GM06990 (cell line): ENCODE measurements at regions not wholly inside any gene's neighbourhood (a gene's known extent, or its start where the extent isn't known, plus 50 kb on each side); places are given as distances from the start of the nearest gene placed in this dataset.

Source experiments
- DNase-seq: peaks from one replicate; pipeline ENCODE4 v3.0.0-alpha.2; 2011; ENCODE audit not compliant: insufficient read length; ENCODE audit errors: extremely low read depth
- H3K27me3 ChIP-seq: replicated peaks from 2 replicates; pipeline ENCODE4 v1.6.0; 2011; ENCODE audit warnings: low read length; ENCODE audit not compliant: control insufficient read depth, insufficient read depth
- H3K36me3 ChIP-seq: 2 replicates; pipeline ENCODE4 v1.5.1; 2011; ENCODE audit warnings: low read length; ENCODE audit not compliant: control insufficient read depth, insufficient read depth
- H3K4me3 ChIP-seq: replicated peaks from 2 replicates; pipeline ENCODE4 v1.5.1; 2011; ENCODE audit warnings: low read depth, mild to moderate bottlenecking, control low read depth, low read length
- TF ChIP-seq, protein P1 (sequence below): IDR thresholded peaks from 2 replicates; pipeline ENCODE4 v1.5.1; 2011; ENCODE audit warnings: low read length, control low read depth, mild to moderate bottlenecking, inconsistent platforms; ENCODE audit not compliant: insufficient read depth, poor library complexity, severe bottlenecking

DNA sequence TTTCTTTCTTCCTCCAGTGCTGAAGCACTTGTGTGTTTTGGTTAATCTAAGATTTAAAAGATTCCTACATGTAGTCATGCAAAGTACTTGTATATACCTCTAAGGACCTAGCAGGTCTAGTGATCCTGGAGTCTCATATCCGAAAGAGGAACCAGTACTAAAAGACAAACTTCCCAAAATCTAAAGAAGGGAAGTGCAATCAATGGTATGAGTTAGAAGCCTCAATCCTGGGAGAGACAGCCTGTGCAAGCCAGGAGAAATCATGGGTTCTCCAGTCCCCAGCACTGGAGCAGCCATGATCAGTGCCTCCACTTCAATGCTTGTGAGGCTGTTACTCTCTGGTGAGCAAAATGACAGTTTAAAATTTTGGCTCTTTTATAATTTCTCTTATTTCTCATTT, 277.4 kb downstream of the DAD1 start:
- Histone ChIP-seq H3K27me3 (no peaks in the 10 kb centered on the region; the same call in none of the 2 replicates), H3K4me3 (no peak overlapping the region), H3K36me3 (no peaks in the 10 kb centered on the region)
- TF ChIP-seq, protein P1, sequence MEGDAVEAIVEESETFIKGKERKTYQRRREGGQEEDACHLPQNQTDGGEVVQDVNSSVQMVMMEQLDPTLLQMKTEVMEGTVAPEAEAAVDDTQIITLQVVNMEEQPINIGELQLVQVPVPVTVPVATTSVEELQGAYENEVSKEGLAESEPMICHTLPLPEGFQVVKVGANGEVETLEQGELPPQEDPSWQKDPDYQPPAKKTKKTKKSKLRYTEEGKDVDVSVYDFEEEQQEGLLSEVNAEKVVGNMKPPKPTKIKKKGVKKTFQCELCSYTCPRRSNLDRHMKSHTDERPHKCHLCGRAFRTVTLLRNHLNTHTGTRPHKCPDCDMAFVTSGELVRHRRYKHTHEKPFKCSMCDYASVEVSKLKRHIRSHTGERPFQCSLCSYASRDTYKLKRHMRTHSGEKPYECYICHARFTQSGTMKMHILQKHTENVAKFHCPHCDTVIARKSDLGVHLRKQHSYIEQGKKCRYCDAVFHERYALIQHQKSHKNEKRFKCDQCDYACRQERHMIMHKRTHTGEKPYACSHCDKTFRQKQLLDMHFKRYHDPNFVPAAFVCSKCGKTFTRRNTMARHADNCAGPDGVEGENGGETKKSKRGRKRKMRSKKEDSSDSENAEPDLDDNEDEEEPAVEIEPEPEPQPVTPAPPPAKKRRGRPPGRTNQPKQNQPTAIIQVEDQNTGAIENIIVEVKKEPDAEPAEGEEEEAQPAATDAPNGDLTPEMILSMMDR, result no peak
- DNase-seq, result no peak

DNA sequence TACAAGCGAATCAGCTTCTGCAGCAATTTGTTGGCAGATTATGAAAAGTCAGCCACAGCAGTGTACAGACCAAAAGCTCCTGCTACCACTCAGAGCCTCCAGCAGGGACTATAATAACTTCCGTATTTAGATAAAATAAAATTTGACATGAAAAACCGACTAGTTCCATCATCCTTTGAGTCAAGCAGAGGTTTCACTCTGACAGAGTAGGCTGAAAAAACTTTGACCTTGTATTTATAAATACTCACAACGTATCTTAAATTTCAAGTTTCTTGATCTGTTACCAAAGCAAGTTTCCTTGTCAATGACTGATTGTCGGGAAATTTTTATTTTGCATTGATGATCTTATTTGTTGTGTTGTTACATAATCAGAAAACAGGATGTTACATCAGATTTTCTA, 283.4 kb downstream of the DAD1 start:
- TF ChIP-seq, protein P1, result no peak
- DNase-seq, result no peak

DNA sequence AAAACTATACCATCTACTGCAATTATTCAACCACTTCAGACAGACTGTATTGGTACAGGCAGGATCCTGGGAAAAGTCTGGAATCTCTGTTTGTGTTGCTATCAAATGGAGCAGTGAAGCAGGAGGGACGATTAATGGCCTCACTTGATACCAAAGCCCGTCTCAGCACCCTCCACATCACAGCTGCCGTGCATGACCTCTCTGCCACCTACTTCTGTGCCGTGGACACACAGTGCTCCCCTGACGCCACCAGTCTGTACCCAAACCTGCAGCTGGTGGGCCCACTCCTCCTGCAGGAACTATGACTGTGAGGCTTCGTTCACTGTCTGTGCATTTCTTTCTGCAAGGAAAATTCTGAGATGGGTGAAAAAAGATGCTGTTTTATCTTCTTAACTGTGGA, 284.7 kb downstream of the DAD1 start:
- H3K4me3 ChIP-seq, result no peak overlapping the region
- TF ChIP-seq, protein P1, result no peak
- no peak for DNase-seq
- H3K36me3 ChIP-seq, result no peaks in the 10 kb centered on the region
- H3K27me3 ChIP-seq, result no peaks in the 10 kb centered on the region; the same call in 1 of the 2 replicates

More for the DNA sequence above, 283.4 kb downstream of the DAD1 start:
- Histone ChIP-seq H3K4me3 (no peak overlapping the region), H3K36me3 (no peaks in the 10 kb centered on the region), H3K27me3 (no peaks in the 10 kb centered on the region; the same call in 1 of the 2 replicates)

DNA sequence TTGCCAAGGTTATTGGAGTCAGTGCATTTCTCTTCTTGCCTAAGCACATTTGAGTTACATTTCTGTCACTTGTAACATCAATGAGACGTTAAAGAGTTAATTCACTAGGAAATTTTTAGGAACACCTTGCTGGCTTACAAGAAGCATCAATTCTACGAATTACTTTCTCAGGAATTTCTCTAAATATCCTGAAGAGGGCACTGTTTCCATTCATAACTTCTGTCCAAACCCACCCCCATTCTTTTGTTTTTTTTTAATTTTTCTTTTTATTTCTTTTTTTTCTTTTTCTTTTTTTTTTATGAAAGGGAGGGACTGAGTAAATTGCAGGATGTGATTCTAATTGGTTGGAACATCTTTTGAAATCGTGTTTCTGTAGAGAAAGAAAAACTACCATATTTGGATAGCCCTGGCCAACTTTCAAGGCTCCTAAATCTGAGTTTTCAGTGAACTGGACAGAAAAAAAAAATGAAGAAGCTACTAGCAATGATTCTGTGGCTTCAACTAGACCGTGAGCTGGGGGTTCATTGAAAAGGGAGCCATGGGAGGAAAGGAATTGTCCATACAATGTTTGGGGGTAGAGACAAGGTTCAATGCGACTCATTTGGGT, 285.3 kb downstream of the DAD1 start:
- no peak overlapping the region for H3K4me3 ChIP-seq
- no peaks in the 10 kb centered on the region for H3K36me3 ChIP-seq
- H3K27me3 ChIP-seq, result no peaks in the 10 kb centered on the region; the same call in 1 of the 2 replicates
- TF ChIP-seq, protein P1, result peak; percentile 49
- DNase-seq, result no peak

DNA sequence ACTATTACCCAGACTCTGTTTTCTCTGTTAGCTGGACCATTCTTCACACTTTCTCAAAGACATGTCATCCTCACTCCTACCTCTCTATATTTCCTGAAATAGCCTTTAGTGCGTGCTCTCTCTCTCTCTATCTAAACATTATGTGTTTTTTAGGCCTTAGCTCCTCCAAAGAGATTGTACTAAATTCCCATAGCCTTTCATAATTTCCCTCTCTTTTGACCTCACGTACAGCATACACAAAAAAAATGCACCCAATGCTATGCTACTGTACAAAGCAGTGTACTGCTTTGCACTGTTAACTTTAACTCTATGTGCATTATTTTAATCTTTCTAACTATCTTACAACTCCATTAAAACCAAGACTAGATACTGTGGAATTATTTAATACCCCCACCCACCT, 288.4 kb downstream of the DAD1 start:
- no peak for DNase-seq
- H3K27me3 ChIP-seq, result no peaks in the 10 kb centered on the region; the same call in 1 of the 2 replicates
- no peak overlapping the region for H3K4me3 ChIP-seq
- H3K36me3 ChIP-seq, result no peaks in the 10 kb centered on the region
- TF ChIP-seq, protein P1, result no peak

DNA sequence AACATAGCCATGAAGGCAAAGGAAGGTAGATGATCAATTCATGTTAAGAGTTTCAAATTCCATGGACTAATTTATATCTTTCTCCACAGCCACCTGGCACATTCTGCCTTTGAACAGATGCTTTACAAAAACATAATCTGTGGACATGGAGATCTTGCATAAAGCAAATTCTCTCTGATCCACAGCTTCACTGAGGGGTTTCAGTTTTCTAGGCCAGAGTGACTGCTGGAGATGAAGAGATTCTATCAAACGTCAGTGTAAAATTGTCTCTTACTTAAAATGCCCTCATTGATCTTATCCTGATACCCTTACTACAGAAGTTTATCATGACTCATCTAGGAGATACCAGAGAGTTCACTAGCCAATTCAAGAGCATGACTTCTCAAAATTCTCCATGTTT, 291.6 kb downstream of the DAD1 start:
- TF ChIP-seq, protein P1, result no peak
- H3K27me3 ChIP-seq, result no peaks in the 10 kb centered on the region; the same call in 1 of the 2 replicates

More for the DNA sequence above, 291.6 kb downstream of the DAD1 start:
- Histone ChIP-seq H3K4me3 (no peak overlapping the region), H3K36me3 (no peaks in the 10 kb centered on the region)
- no peak for DNase-seq
